ENCODE measurements at regions not wholly inside any gene's neighbourhood (a gene's known extent, or its start where the extent isn't known, plus 50 kb on each side); places are given as distances from the start of the nearest gene placed in this dataset.

GRCh38 chr6:26211963-26212362 lies 124.7 kb downstream of the HFE start:
- TF ChIP-seq EP300 (IDR thresholded peaks at IDR 0.05) (no peak), CTCF (IDR thresholded peaks at IDR 0.05) (no peak)
